Spleen (tissue), 7 donors: ENCODE measurements at regions not wholly inside any gene's neighbourhood (a gene's known extent, or its start where the extent isn't known, plus 50 kb on each side); places are given as distances from the start of the nearest gene placed in this dataset.

Source experiments
- CTCF ChIP-seq, 11 experiments: fragments of 200-600 bp in 7 of 11; fragments of 450-650 bp in 4 of 11; sonication (generic) in 4 of 11; IDR thresholded peaks in 8 of 11; conservative IDR thresholded peaks in 3 of 11; 1 replicate in 7 of 11; 2 replicates in 4 of 11; pipeline versions ENCODE4 v1.4.0 to v1.8.0; 2016 to 2021; ENCODE audit warnings: antibody characterized with exemption in 11 of 11, inconsistent platforms in 4 of 11, mild to moderate bottlenecking in 1 of 11
- POLR2A ChIP-seq, 3 donors: fragments of 450-650 bp; IDR thresholded peaks; one replicate each; pipeline ENCODE4 v1.5.1; 2017; ENCODE audit warnings: antibody characterized with exemption in 3 of 3, mild to moderate bottlenecking in 1 of 3
- POLR2AphosphoS5 ChIP-seq, 3 donors: sonication (generic); formaldehyde crosslinking; IDR thresholded peaks; one replicate each; pipeline ENCODE4 v1.5.1; 2017; ENCODE audit warnings: antibody characterized with exemption in 3 of 3
- donor health status: DM: no; HTN: no; CAD: no; lungs with moderate emphysema.
- donor health status: DM: no; HTN: no; CAD: no.
- donor health status: DM: no; HTN: no; CAD: no.

GRCh38 chr10:3237530-3237929, 64.9 kb upstream of the PITRM1 start:
- TF ChIP-seq CTCF (IDR thresholded peaks at IDR 0.05 in 8 of 11, conservative IDR thresholded peaks at IDR 0.05 in 3 of 11) = no peak
- TF ChIP-seq POLR2AphosphoS5 (IDR thresholded peaks at IDR 0.05) = no peak
- TF ChIP-seq POLR2A (IDR thresholded peaks at IDR 0.05) = no peak
